T-helper 2 cell (primary cell): ENCODE measurements at regions not wholly inside any gene's neighbourhood (a gene's known extent, or its start where the extent isn't known, plus 50 kb on each side); places are given as distances from the start of the nearest gene placed in this dataset.
"Not testable (repeated sequence)": the region's sequence is repeated elsewhere in the genome, so short reads cannot be mapped to it uniquely, and the experiment has no call there.

Experiments
- DNase-seq, 5 experiments: peaks; one replicate each; pipeline versions ENCODE4 v3.0.0 to v3.0.0-alpha.2; 2012 to 2022

GRCh38 chr7:142603870-142604448 is 145.3 kb upstream of the PRSS1 start:
- DNase-seq = peak in 4 of 5 experiments; percentile 17 to 62 (median 24)

- DNase-seq = no peak
Measured at GRCh38 chr7:142602756-142603155, 146.5 kb upstream of the PRSS1 start.

GRCh38 chr7:142602183-142602582 is 147.1 kb upstream of the PRSS1 start:
- no peak for DNase-seq

- DNase-seq = no peak
Measured at GRCh38 chr7:142598297-142598696, 151.0 kb upstream of the PRSS1 start.

GRCh38 chr7:142597547-142597946 is 151.7 kb upstream of the PRSS1 start:
- no peak for DNase-seq

GRCh38 chr7:142595816-142596516 is 153.3 kb upstream of the PRSS1 start:
- DNase-seq = no peak

- DNase-seq = no peak
Measured at GRCh38 chr7:142594078-142594477, 155.2 kb upstream of the PRSS1 start.

GRCh38 chr7:142593106-142593505 is 156.2 kb upstream of the PRSS1 start:
- no peak for DNase-seq

- no peak for DNase-seq
Measured at GRCh38 chr7:142592664-142593063, 156.6 kb upstream of the PRSS1 start.

GRCh38 chr7:142592231-142592630 is 157.0 kb upstream of the PRSS1 start:
- DNase-seq = no peak

- no peak for DNase-seq
Measured at GRCh38 chr7:142590830-142591457, 158.3 kb upstream of the PRSS1 start.

GRCh38 chr7:142590077-142590476 is 159.2 kb upstream of the PRSS1 start:
- DNase-seq = no peak

- DNase-seq = peak in 1 of 5 experiments; percentile 42
Measured at GRCh38 chr7:142587578-142588191, 161.6 kb upstream of the PRSS1 start.

- DNase-seq = no peak
Measured at GRCh38 chr7:142586611-142587010, 162.7 kb upstream of the PRSS1 start.

GRCh38 chr7:142585425-142585824 is 163.8 kb upstream of the PRSS1 start:
- DNase-seq = no peak

GRCh38 chr7:142584765-142585164 is 164.5 kb upstream of the PRSS1 start:
- DNase-seq = no peak

GRCh38 chr7:142583446-142583845 is 165.8 kb upstream of the PRSS1 start:
- DNase-seq = peak in 1 of 5 experiments; percentile 22

- DNase-seq = no peak
Measured at GRCh38 chr7:142582351-142582750, 166.9 kb upstream of the PRSS1 start.

- peak in 1 of 5 experiments; percentile 47 for DNase-seq
Measured at GRCh38 chr7:142581341-142581740, 167.9 kb upstream of the PRSS1 start.

- DNase-seq = no peak
Measured at GRCh38 chr7:142579946-142580345, 169.3 kb upstream of the PRSS1 start.

- not testable (repeated sequence) for DNase-seq
Measured at GRCh38 chr7:142575351-142575750, 173.9 kb upstream of the PRSS1 start.

GRCh38 chr7:142571581-142571980 is 177.7 kb upstream of the PRSS1 start:
- DNase-seq = no peak

- DNase-seq = no peak
Measured at GRCh38 chr7:142569851-142570250, 179.4 kb upstream of the PRSS1 start.
